ENCODE measurements at regions not wholly inside any gene's neighbourhood (a gene's known extent, or its start where the extent isn't known, plus 50 kb on each side); places are given as distances from the start of the nearest gene placed in this dataset.

GRCh38 chr3:106208251-106208650, 339.4 kb upstream of the CBLB start:
- TF ChIP-seq, protein P1, sequence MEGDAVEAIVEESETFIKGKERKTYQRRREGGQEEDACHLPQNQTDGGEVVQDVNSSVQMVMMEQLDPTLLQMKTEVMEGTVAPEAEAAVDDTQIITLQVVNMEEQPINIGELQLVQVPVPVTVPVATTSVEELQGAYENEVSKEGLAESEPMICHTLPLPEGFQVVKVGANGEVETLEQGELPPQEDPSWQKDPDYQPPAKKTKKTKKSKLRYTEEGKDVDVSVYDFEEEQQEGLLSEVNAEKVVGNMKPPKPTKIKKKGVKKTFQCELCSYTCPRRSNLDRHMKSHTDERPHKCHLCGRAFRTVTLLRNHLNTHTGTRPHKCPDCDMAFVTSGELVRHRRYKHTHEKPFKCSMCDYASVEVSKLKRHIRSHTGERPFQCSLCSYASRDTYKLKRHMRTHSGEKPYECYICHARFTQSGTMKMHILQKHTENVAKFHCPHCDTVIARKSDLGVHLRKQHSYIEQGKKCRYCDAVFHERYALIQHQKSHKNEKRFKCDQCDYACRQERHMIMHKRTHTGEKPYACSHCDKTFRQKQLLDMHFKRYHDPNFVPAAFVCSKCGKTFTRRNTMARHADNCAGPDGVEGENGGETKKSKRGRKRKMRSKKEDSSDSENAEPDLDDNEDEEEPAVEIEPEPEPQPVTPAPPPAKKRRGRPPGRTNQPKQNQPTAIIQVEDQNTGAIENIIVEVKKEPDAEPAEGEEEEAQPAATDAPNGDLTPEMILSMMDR (IDR thresholded peaks at IDR 0.05), result no peak
- TF ChIP-seq POLR2A (IDR thresholded peaks at IDR 0.05), result no peak

All from uterus (tissue), 2 donors.